Astrocyte of the cerebellum (primary cell): ENCODE measurements at regions not wholly inside any gene's neighbourhood (a gene's known extent, or its start where the extent isn't known, plus 50 kb on each side); places are given as distances from the start of the nearest gene placed in this dataset.

Experiments
- DNase-seq: peaks from one replicate; pipeline ENCODE4 v3.0.0-alpha.2; 2011; ENCODE audit warnings: low read depth
- H3K4me3 ChIP-seq: 2 replicates; pipeline ENCODE4 v1.5.1; 2011; ENCODE audit warnings: mild to moderate bottlenecking, low read depth, low read length, moderate library complexity
- in situ Hi-C: cut with HindIII; loops from 2 replicates; pipeline ENCODE4 v1.10.0; 2017; ENCODE audit warnings: low sequenced_read_pairs
- TF ChIP-seq, protein P1 (sequence below): IDR thresholded peaks from 2 replicates; pipeline ENCODE4 v1.5.1; 2012; ENCODE audit warnings: low read length, low read depth, moderate library complexity, mild to moderate bottlenecking; ENCODE audit errors: missing control alignments

DNA sequence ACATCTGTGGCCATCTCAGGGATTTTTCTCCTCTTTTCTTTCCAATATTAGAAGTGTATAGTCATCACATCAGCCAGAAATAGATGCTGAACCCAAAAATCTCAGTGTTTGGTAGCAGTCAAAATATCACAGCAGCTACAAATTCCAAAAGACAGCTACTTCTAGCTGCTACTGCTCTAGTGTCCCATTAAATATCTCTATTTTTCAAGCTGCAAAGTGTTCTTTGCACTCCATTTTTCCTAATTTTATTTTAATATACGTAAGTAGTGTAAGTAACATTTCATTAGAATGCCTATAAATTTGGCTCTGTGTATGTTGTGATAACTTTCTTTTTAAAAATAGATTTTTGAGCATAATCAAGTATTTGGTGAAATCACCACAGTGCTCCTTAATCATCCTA is 967.3 kb downstream of the BCL11A start:
- no peak for DNase-seq
- in situ Hi-C loops: no loop called here
- no peak overlapping the region for H3K4me3 ChIP-seq
- TF ChIP-seq, protein P1, sequence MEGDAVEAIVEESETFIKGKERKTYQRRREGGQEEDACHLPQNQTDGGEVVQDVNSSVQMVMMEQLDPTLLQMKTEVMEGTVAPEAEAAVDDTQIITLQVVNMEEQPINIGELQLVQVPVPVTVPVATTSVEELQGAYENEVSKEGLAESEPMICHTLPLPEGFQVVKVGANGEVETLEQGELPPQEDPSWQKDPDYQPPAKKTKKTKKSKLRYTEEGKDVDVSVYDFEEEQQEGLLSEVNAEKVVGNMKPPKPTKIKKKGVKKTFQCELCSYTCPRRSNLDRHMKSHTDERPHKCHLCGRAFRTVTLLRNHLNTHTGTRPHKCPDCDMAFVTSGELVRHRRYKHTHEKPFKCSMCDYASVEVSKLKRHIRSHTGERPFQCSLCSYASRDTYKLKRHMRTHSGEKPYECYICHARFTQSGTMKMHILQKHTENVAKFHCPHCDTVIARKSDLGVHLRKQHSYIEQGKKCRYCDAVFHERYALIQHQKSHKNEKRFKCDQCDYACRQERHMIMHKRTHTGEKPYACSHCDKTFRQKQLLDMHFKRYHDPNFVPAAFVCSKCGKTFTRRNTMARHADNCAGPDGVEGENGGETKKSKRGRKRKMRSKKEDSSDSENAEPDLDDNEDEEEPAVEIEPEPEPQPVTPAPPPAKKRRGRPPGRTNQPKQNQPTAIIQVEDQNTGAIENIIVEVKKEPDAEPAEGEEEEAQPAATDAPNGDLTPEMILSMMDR: no peak

GRCh38 chr2:59585655-59586054 is 967.8 kb downstream of the BCL11A start:
- DNase-seq: no peak
- H3K4me3 ChIP-seq: no peak overlapping the region
- TF ChIP-seq, protein P1: no peak
- in situ Hi-C loops: no loop called here

- in situ Hi-C loops: no loop called here
- H3K4me3 ChIP-seq: no peak overlapping the region
- DNase-seq: no peak
- TF ChIP-seq, protein P1: no peak
Measured at GRCh38 chr2:59584958-59585357, 968.5 kb downstream of the BCL11A start.

- no peak overlapping the region for H3K4me3 ChIP-seq
- DNase-seq: no peak
- TF ChIP-seq, protein P1: no peak
- in situ Hi-C loops: no loop called here
Measured at GRCh38 chr2:59583173-59583765, 970.2 kb downstream of the BCL11A start.

GRCh38 chr2:59578349-59578748 is 975.1 kb downstream of the BCL11A start:
- DNase-seq: no peak
- in situ Hi-C loops: no loop called here
- TF ChIP-seq, protein P1: no peak
- H3K4me3 ChIP-seq: no peak overlapping the region

GRCh38 chr2:59575191-59575590 is 978.3 kb downstream of the BCL11A start:
- TF ChIP-seq, protein P1: no peak
- H3K4me3 ChIP-seq: no peak overlapping the region
- in situ Hi-C loops: no loop called here
- DNase-seq: no peak
